HepG2 (cell line): ENCODE measurements at regions not wholly inside any gene's neighbourhood (a gene's known extent, or its start where the extent isn't known, plus 50 kb on each side); places are given as distances from the start of the nearest gene placed in this dataset.

Source experiments
- CBX2 ChIP-seq, 2 experiments: fragments of 200-600 bp in 1 of 2; sonication (generic); formaldehyde crosslinking in 1 of 2; IDR thresholded peaks; 2 replicates each; pipeline versions ENCODE4 v1.7.0 to v1.8.1; 2018 to 2022; ENCODE audit warnings: low read depth in 2 of 2, low read length in 1 of 2, mild to moderate bottlenecking in 1 of 2, missing genetic modification reagents in 1 of 2
- FOSL1 ChIP-seq: sonication (generic); formaldehyde crosslinking; IDR thresholded peaks from 2 replicates; pipeline ENCODE4 v1.9.0; 2021; ENCODE audit warnings: missing genetic modification reagents, borderline replicate concordance
- FOXJ3 ChIP-seq: sonication (generic); formaldehyde crosslinking; IDR thresholded peaks from 2 replicates; pipeline ENCODE4 v1.4.0; 2020; ENCODE audit warnings: missing genetic modification reagents, mild to moderate bottlenecking, borderline replicate concordance
- TFE3 ChIP-seq: IDR thresholded peaks from 2 replicates; pipeline ENCODE4 v1.6.1; 2016
- ZBTB33 ChIP-seq: sonication (generic); formaldehyde crosslinking; IDR thresholded peaks from 2 replicates; pipeline ENCODE4 v1.4.0; 2020; ENCODE audit warnings: missing genetic modification reagents

DNA sequence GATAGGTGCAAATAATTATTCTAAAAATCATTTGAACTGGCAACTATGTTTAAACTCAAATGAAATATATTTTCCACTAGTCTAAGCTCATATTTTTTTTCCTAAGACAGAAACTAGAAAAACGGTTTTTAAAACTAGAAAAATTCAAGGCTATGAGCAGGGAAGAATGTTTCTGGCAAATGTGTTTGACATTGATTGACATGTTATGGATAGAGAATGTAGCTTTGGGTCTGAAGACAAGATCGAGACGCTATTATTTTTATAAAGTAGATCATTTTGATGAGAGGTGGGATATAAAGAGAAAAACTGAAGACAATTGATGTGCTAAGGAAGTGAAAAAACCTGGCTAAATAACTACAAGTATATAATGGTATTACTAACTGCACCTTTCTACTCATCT lies 415.2 kb downstream of the GABRB3 start:
- TF ChIP-seq FOXJ3 (CRISPR knock-in tag) (no peak), TFE3 (no peak), ZBTB33 (CRISPR knock-in tag) (no peak), FOSL1 (CRISPR knock-in tag) (no peak), CBX2 (IDR thresholded peaks at IDR 0.05; ENCODE audit: low read depth, low read length) (no peak), CBX2 (CRISPR knock-in tag; IDR thresholded peaks at IDR 0.05; ENCODE audit: low read depth) (no peak)
